H1 (cell line): ENCODE measurements at regions not wholly inside any gene's neighbourhood (a gene's known extent, or its start where the extent isn't known, plus 50 kb on each side); places are given as distances from the start of the nearest gene placed in this dataset.

Experiments used
- CTCF ChIA-PET: fragments of 300-600 bp; sonication (Branson Sonifier 250); formaldehyde crosslinking; loops from one replicate; lab custom pipeline; 2021; ENCODE audit not compliant: partially characterized antibody; lab: Charles Lee
- POLR2A ChIA-PET: fragments of 300-600 bp; sonication (Branson Sonifier 250); formaldehyde crosslinking; loops from one replicate; lab custom pipeline; 2021; ENCODE audit warnings: inconsistent platforms; ENCODE audit not compliant: partially characterized antibody; lab: Charles Lee
- DNase-seq, 2 experiments: peaks; one replicate each; pipeline versions ENCODE4 v3.0.0 to v3.0.0-alpha.2; 2010 to 2022; ENCODE audit warnings: low spot score in 2 of 2, low read depth in 1 of 2, mixed read lengths in 1 of 2
- FAIRE-seq: peaks from 2 replicates; lab custom pipeline; 2011; peaks lifted over from hg19 to GRCh38; lab: Jason Lieb, UNC
- H2AFZ ChIP-seq: 2 replicates; pipeline ENCODE4 v1.8.1; 2012; ENCODE audit warnings: low read length, inconsistent platforms
- H2AK5ac ChIP-seq: 2 replicates; pipeline ENCODE4 v1.6.1; 2013; ENCODE audit warnings: low read depth, low read length
- H2BK120ac ChIP-seq: replicated peaks from 2 replicates; pipeline ENCODE3; 2013; ENCODE audit warnings: low read depth, low read length, inconsistent platforms
- H2BK12ac ChIP-seq: 2 replicates; pipeline ENCODE4 v1.6.1; 2013; ENCODE audit warnings: low read depth, low read length
- H2BK15ac ChIP-seq: 2 replicates; pipeline ENCODE4 v1.6.1; 2013; ENCODE audit warnings: low read length
- H2BK20ac ChIP-seq: 2 replicates; pipeline ENCODE4 v1.6.1; 2013; ENCODE audit warnings: low read length
- H2BK5ac ChIP-seq: 2 replicates; pipeline ENCODE4 v1.6.1; 2013; ENCODE audit warnings: low read depth, low read length
- H3K14ac ChIP-seq: 2 replicates; pipeline ENCODE4 v1.6.1; 2013; ENCODE audit warnings: inconsistent platforms; ENCODE audit not compliant: insufficient read length
- H3K18ac ChIP-seq: 2 replicates; pipeline ENCODE4 v1.6.1; 2013; ENCODE audit warnings: low read length; ENCODE audit errors: extremely low read depth
- H3K23ac ChIP-seq: 2 replicates; pipeline ENCODE4 v1.6.1; 2013; ENCODE audit warnings: inconsistent platforms; ENCODE audit not compliant: insufficient read length
- H3K23me2 ChIP-seq: 2 replicates; pipeline ENCODE4 v1.6.1; 2013; ENCODE audit warnings: low read depth, low read length
- H3K27ac ChIP-seq: 2 replicates; pipeline ENCODE4 v1.6.1; 2011; ENCODE audit warnings: low read depth, low read length, inconsistent platforms
- H3K27me3 ChIP-seq, 4 experiments: replicated peaks in 1 of 4; 1 replicate in 1 of 4; 2 replicates in 3 of 4; pipeline versions ENCODE4 v1.6.1 to v1.8.1; 2011 to 2013; ENCODE audit warnings: low read length in 3 of 4, mild to moderate bottlenecking in 3 of 4, inconsistent platforms in 2 of 4, mixed read lengths in 2 of 4, moderate library complexity in 1 of 4; ENCODE audit not compliant: control insufficient read depth in 3 of 4, insufficient read depth in 3 of 4; ENCODE audit errors: extremely low read depth in 1 of 4
- H3K36me3 ChIP-seq, 4 experiments: 2 replicates each; pipeline versions ENCODE4 v1.6.1 to v1.8.1; 2011 to 2013; ENCODE audit warnings: mild to moderate bottlenecking in 4 of 4, low read length in 3 of 4, moderate library complexity in 2 of 4, control low read depth in 1 of 4, inconsistent platforms in 1 of 4; ENCODE audit not compliant: insufficient read depth in 4 of 4, control insufficient read depth in 2 of 4
- H3K4ac ChIP-seq: replicated peaks from 2 replicates; pipeline ENCODE3; 2013; ENCODE audit warnings: low read length, low read depth, mixed read lengths, inconsistent platforms; ENCODE audit not compliant: insufficient read length
- H3K4me1 ChIP-seq, 4 experiments: replicated peaks in 1 of 4; 1 replicate in 1 of 4; 2 replicates in 3 of 4; pipeline versions ENCODE4 v1.6.1 to v1.8.1; 2011 to 2013; ENCODE audit warnings: low read length in 3 of 4, inconsistent platforms in 2 of 4, mixed read lengths in 1 of 4; ENCODE audit not compliant: insufficient read depth in 4 of 4, control insufficient read depth in 3 of 4
- H3K4me2 ChIP-seq, 2 experiments: 2 replicates each; pipeline versions ENCODE4 v1.6.1 to v1.8.1; 2011 to 2013; ENCODE audit warnings: low read depth in 2 of 2, low read length in 2 of 2, control low read depth in 1 of 2, inconsistent platforms in 1 of 2, mild to moderate bottlenecking in 1 of 2; ENCODE audit not compliant: insufficient read depth in 1 of 2
- H3K4me3 ChIP-seq, 4 experiments: fragments of 200-600, 300-600 bp in 1 of 4; sonication (generic), shearing (Covaris generic), sonication (Bioruptor Twin) in 1 of 4; 2 replicates each; pipeline versions ENCODE4 v1.5.1 to v1.8.1; 2011 to 2016; ENCODE audit warnings: low read length in 4 of 4, low read depth in 3 of 4, control low read depth in 2 of 4, inconsistent platforms in 2 of 4, mild to moderate bottlenecking in 2 of 4, mixed read lengths in 1 of 4, moderate library complexity in 1 of 4; ENCODE audit not compliant: insufficient read depth in 2 of 4; ENCODE audit errors: extremely low read depth in 1 of 4
- H3K56ac ChIP-seq: replicated peaks from 2 replicates; pipeline ENCODE3; 2013; ENCODE audit warnings: low read depth, mild to moderate bottlenecking, mixed read lengths, low read length, inconsistent platforms; ENCODE audit not compliant: insufficient read length
- H3K79me1 ChIP-seq: 2 replicates; pipeline ENCODE4 v1.6.1; 2013; ENCODE audit warnings: low read depth, low read length, control low read depth
- H3K79me2 ChIP-seq, 2 experiments: 2 replicates each; pipeline versions ENCODE4 v1.6.1 to v1.8.1; 2012 to 2013; ENCODE audit warnings: low read length in 2 of 2, mild to moderate bottlenecking in 2 of 2, inconsistent platforms in 1 of 2; ENCODE audit not compliant: insufficient read depth in 2 of 2, control insufficient read depth in 1 of 2
- H3K9ac ChIP-seq, 4 experiments: replicated peaks in 1 of 4; 1 replicate in 1 of 4; 2 replicates in 3 of 4; pipeline versions ENCODE4 v1.6.1 to v1.8.1; 2011 to 2013; ENCODE audit warnings: low read depth in 3 of 4, low read length in 3 of 4, control low read depth in 2 of 4, mild to moderate bottlenecking in 2 of 4, moderate library complexity in 2 of 4, inconsistent platforms in 1 of 4; ENCODE audit errors: extremely low read depth in 1 of 4
- H3K9me3 ChIP-seq, 2 experiments: 2 replicates each; pipeline versions ENCODE4 v1.6.1 to v1.8.1; 2012 to 2013; ENCODE audit warnings: mild to moderate bottlenecking in 2 of 2, moderate library complexity in 2 of 2, control low read depth in 1 of 2, inconsistent platforms in 1 of 2, low read depth in 1 of 2, low read length in 1 of 2, mixed read lengths in 1 of 2; ENCODE audit not compliant: insufficient read depth in 2 of 2
- H4K20me1 ChIP-seq, 2 experiments: replicated peaks in 1 of 2; 2 replicates each; pipeline versions ENCODE3 to v1.8.1; 2011 to 2013; ENCODE audit warnings: inconsistent platforms in 2 of 2, low read length in 2 of 2, mild to moderate bottlenecking in 1 of 2; ENCODE audit not compliant: insufficient read depth in 2 of 2, control insufficient read depth in 1 of 2
- H4K5ac ChIP-seq: 2 replicates; pipeline ENCODE4 v1.6.1; 2013; ENCODE audit warnings: low read length, low read depth, mixed read lengths, inconsistent platforms; ENCODE audit not compliant: insufficient read length
- H4K8ac ChIP-seq: 2 replicates; pipeline ENCODE4 v1.8.0; 2013; ENCODE audit warnings: mild to moderate bottlenecking, moderate library complexity, low read length, inconsistent platforms; ENCODE audit not compliant: insufficient read depth; ENCODE audit errors: extremely low read depth
- H4K91ac ChIP-seq: replicated peaks from 2 replicates; pipeline ENCODE3; 2013; ENCODE audit warnings: low read length, mixed read lengths, inconsistent platforms; ENCODE audit not compliant: insufficient read length
- NRF1 ChIP-seq: IDR thresholded peaks from 2 replicates; pipeline ENCODE4 v1.6.1; 2011; ENCODE audit warnings: mild to moderate bottlenecking, low read depth, low read length, improper control_type of control experiment
- RNF2 ChIP-seq: fragments of 200-900, 300-1000 bp; sonication (generic); IDR thresholded peaks from 2 replicates; pipeline ENCODE4 v1.7.1; 2016; ENCODE audit warnings: borderline replicate concordance, low read depth, mild to moderate bottlenecking, antibody characterized with exemption, low read length; ENCODE audit not compliant: poor library complexity, severe bottlenecking; ENCODE audit errors: missing control alignments
- RXRA ChIP-seq: IDR thresholded peaks from 2 replicates; pipeline ENCODE4 v1.6.1; 2011; ENCODE audit warnings: low read depth, mild to moderate bottlenecking, low read length, moderate library complexity; ENCODE audit not compliant: insufficient read depth
- TAF7 ChIP-seq: optimal IDR thresholded peaks from 2 replicates; pipeline ENCODE3; 2011; ENCODE audit warnings: low read depth, mild to moderate bottlenecking, inconsistent platforms, low read length, moderate library complexity, borderline replicate concordance
- YY1 ChIP-seq: IDR thresholded peaks from 2 replicates; pipeline ENCODE4 v1.6.1; 2011; ENCODE audit warnings: low read depth, mild to moderate bottlenecking, low read length
- WGBS, 2 experiments: shearing (Covaris generic) in 1 of 2; methylation state at CpG; one replicate each; pipeline versions ENCODE4 v1.1.6 to v1.1.7; 2013 to 2015; ENCODE audit warnings: low lambda C conversion rate in 2 of 2, mixed read lengths in 2 of 2, inconsistent platforms in 1 of 2, low coverage in 1 of 2, missing lambda C conversion rate in 1 of 2; ENCODE audit not compliant: insufficient replicate concordance in 2 of 2, insufficient coverage in 1 of 2, insufficient read length in 1 of 2; ENCODE audit errors: extremely low coverage in 1 of 2, missing lambda C conversion rate in 1 of 2; 5-methylcytosine and 5-hydroxymethylcytosine counted together
- TF ChIP-seq, protein P1 (sequence below), 3 experiments: IDR thresholded peaks; 1 replicate in 2 of 3; 2 replicates in 1 of 3; pipeline versions ENCODE4 v1.5.1 to v1.6.1; 2011; ENCODE audit warnings: low read length in 3 of 3, mild to moderate bottlenecking in 3 of 3, inconsistent platforms in 2 of 3, low read depth in 1 of 3, moderate library complexity in 1 of 3; ENCODE audit not compliant: insufficient read depth in 1 of 3; ENCODE audit errors: control extremely low read depth in 1 of 3

- Histone ChIP-seq H3K9ac (no peak overlapping the region), H3K27me3 (no peaks in the 10 kb centered on the region), H3K56ac (no peak overlapping the region), H3K23me2 (no peaks in the 10 kb centered on the region), H2AFZ (no peak overlapping the region), H3K4ac (no peak overlapping the region), H2BK5ac (no peak overlapping the region), H2BK20ac (no peak overlapping the region), H3K18ac (no peak overlapping the region), H3K9me3 (no peaks in the 10 kb centered on the region), H3K4me3 (no peak overlapping the region), H3K4me1 (peaks cover 0 to 3% (median 1%) of the 10 kb centered on the region in 4 experiments; a peak in 2 of 7 replicates), H3K14ac (no peak overlapping the region), H4K8ac (no peak overlapping the region), H3K79me2 (no peaks in the 10 kb centered on the region), H4K91ac (no peak overlapping the region), H3K4me2 (no peak overlapping the region), H3K36me3 (no peaks in the 10 kb centered on the region), H3K79me1 (no peaks in the 10 kb centered on the region), H2BK15ac (no peak overlapping the region), H2BK120ac (no peak overlapping the region), H3K27ac (no peak overlapping the region), H3K23ac (no peak overlapping the region), H4K5ac (no peak overlapping the region), H2BK12ac (no peak overlapping the region), H2AK5ac (no peak overlapping the region), H4K20me1 (no peaks in the 10 kb centered on the region)
- TF ChIP-seq YY1 (no peak), RNF2 (no peak), TAF7 (no peak), NRF1 (no peak), RXRA (no peak)
- TF ChIP-seq, protein P1, sequence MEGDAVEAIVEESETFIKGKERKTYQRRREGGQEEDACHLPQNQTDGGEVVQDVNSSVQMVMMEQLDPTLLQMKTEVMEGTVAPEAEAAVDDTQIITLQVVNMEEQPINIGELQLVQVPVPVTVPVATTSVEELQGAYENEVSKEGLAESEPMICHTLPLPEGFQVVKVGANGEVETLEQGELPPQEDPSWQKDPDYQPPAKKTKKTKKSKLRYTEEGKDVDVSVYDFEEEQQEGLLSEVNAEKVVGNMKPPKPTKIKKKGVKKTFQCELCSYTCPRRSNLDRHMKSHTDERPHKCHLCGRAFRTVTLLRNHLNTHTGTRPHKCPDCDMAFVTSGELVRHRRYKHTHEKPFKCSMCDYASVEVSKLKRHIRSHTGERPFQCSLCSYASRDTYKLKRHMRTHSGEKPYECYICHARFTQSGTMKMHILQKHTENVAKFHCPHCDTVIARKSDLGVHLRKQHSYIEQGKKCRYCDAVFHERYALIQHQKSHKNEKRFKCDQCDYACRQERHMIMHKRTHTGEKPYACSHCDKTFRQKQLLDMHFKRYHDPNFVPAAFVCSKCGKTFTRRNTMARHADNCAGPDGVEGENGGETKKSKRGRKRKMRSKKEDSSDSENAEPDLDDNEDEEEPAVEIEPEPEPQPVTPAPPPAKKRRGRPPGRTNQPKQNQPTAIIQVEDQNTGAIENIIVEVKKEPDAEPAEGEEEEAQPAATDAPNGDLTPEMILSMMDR (IDR thresholded peaks at IDR 0.05; ENCODE audit: control extremely low read depth in 1 of 3, insufficient read depth in 1 of 3, low read depth in 1 of 3, low read length in 3 of 3): no peak
- FAIRE-seq (no peak), DNase-seq (no peak)
- ChIA-PET POLR2A (interaction anchor here (0.9 to 2.6 kb wide), 3 partner anchors 9 to 99 kb away, joined by 3 to 6 read pairs (median 5); partner anchors contain the start of gene EFNB1), CTCF (interaction anchor here (0.7 to 6.1 kb wide), 7 partner anchors 11 to 291 kb away, joined by 3 to 35 read pairs (median 3); no protein-coding TSS in a partner anchor)
- WGBS, 2 experiments: 76% methylated on average over 4 of the region's 5 CpGs; no CpG with 5 or more reads in 1 of the 2 experiments
Measured at GRCh38 chrX:68927178-68927577, 98.4 kb downstream of the EFNB1 start.
